Ovary (tissue), 7 donors: ENCODE measurements at regions not wholly inside any gene's neighbourhood (a gene's known extent, or its start where the extent isn't known, plus 50 kb on each side); places are given as distances from the start of the nearest gene placed in this dataset.

Experiments used
- DNase-seq, 5 donors: peaks; one replicate each; pipeline ENCODE4 v3.0.0-alpha.2; 2019 to 2020
- H3K27ac ChIP-seq, 2 donors: fragments of 200-600 bp; one replicate each; pipeline versions ENCODE4 v1.5.1 to v1.8.0; 2019 to 2022
- H3K27me3 ChIP-seq: fragments of 200-600 bp; one replicate; pipeline ENCODE4 v1.8.0; 2022
- H3K36me3 ChIP-seq: fragments of 200-600 bp; sonication (generic); one replicate; pipeline ENCODE4 v1.5.1; 2019
- H3K4me1 ChIP-seq: one replicate; pipeline ENCODE4 v1.8.1; 2013; ENCODE audit warnings: mild to moderate bottlenecking, moderate library complexity; ENCODE audit not compliant: insufficient read depth
- H3K4me3 ChIP-seq: fragments of 200-600 bp; sonication (generic); one replicate; pipeline ENCODE4 v1.5.1; 2017
- H3K9me3 ChIP-seq, 2 donors: fragments of 200-600 bp in 1 of 2; sonication (generic) in 1 of 2; one replicate each; pipeline versions ENCODE4 v1.5.1 to v1.8.1; 2013 to 2019; ENCODE audit warnings: mild to moderate bottlenecking in 1 of 2, moderate library complexity in 1 of 2
- CTCF ChIP-seq, 3 donors: fragments of 450-650 bp in 2 of 3; fragments of 200-600 bp in 1 of 3; IDR thresholded peaks; one replicate each; pipeline versions ENCODE4 v1.5.1 to v1.8.0; 2016 to 2022; ENCODE audit warnings: antibody characterized with exemption in 3 of 3, mild to moderate bottlenecking in 1 of 3
- EP300 ChIP-seq: sonication (generic); formaldehyde crosslinking; IDR thresholded peaks from one replicate; pipeline ENCODE4 v1.6.1; 2017; ENCODE audit warnings: antibody characterized with exemption
- POLR2A ChIP-seq: fragments of 450-650 bp; IDR thresholded peaks from one replicate; pipeline ENCODE4 v1.6.1; 2017; ENCODE audit warnings: antibody characterized with exemption, mild to moderate bottlenecking, moderate library complexity
- WGBS, 3 donors: extraction: QIAGEN DNeasy Blood & Tissue Kit in 1 of 3; methylation state at CpG; one replicate each; pipeline versions ENCODE4 v1.1.5 to v1.1.7; 2013 to 2017; 5-methylcytosine and 5-hydroxymethylcytosine counted together
- intact Hi-C, 4 donors: fragments of 100-400 bp; cut with DNase I; formaldehyde crosslinking; loops; one replicate each; pipeline versions ENCODE4 v1.11.0 to v1.15.1; 2022 to 2023
- donor health status: DM: no; HTN: no; CAD: no; lungs with moderate emphysema.
- donor health status: DM: no; HTN: no; CAD: no.
- donor health status: Bipolar disorder and iron deficiency.
- donor health status: DM: no; HTN: no; CAD: no.
- donor health status: DM: yes; HTN: yes; CAD: no.

GRCh38 chr11:23944923-23945322 is 551.9 kb upstream of the LUZP2 start:
- Histone ChIP-seq H3K4me1 (no peaks in the 10 kb centered on the region), H3K27me3 (no peaks in the 10 kb centered on the region), H3K27ac (no peak overlapping the region), H3K36me3 (no peaks in the 10 kb centered on the region), H3K4me3 (no peak overlapping the region), H3K9me3 (no peaks in the 10 kb centered on the region)
- no peak for DNase-seq
- 37 to 43% (median 38%) methylated on average over 2 of the region's 2 CpGs for WGBS, 3 donors
- intact Hi-C loops, result no loop called here
- TF ChIP-seq POLR2A (no peak), CTCF (IDR thresholded peaks at IDR 0.05) (no peak), EP300 (no peak)

- Histone ChIP-seq H3K27ac (no peak overlapping the region), H3K27me3 (no peaks in the 10 kb centered on the region), H3K4me1 (no peaks in the 10 kb centered on the region), H3K9me3 (no peaks in the 10 kb centered on the region), H3K4me3 (no peak overlapping the region), H3K36me3 (no peaks in the 10 kb centered on the region)
- DNase-seq, result no peak
- no peak for TF ChIP-seq CTCF (IDR thresholded peaks at IDR 0.05)
- TF ChIP-seq EP300, result no peak
- TF ChIP-seq POLR2A, result no peak
- intact Hi-C loops, result no loop called here
These were observed 549.0 kb upstream of the LUZP2 start for GRCh38 chr11:23947883-23948282.

GRCh38 chr11:23948851-23949250 is 548.0 kb upstream of the LUZP2 start:
- 72 to 84% (median 76%) methylated on average over 2 of the region's 2 CpGs for WGBS, 3 donors
- Histone ChIP-seq H3K4me3 (no peak overlapping the region), H3K27ac (no peak overlapping the region), H3K4me1 (no peaks in the 10 kb centered on the region), H3K36me3 (no peaks in the 10 kb centered on the region), H3K27me3 (no peaks in the 10 kb centered on the region), H3K9me3 (no peaks in the 10 kb centered on the region)
- TF ChIP-seq EP300, result no peak
- no peak for TF ChIP-seq CTCF (IDR thresholded peaks at IDR 0.05)
- TF ChIP-seq POLR2A, result no peak
- intact Hi-C loops, result no loop called here
- no peak for DNase-seq

GRCh38 chr11:23953951-23954710 is 542.7 kb upstream of the LUZP2 start:
- H3K9me3 ChIP-seq, result no peaks in the 10 kb centered on the region
- WGBS, 3 donors, result 89 to 94% (median 90%) methylated on average over 2 of the region's 2 CpGs
- no peaks in the 10 kb centered on the region for H3K4me1 ChIP-seq
- no peaks in the 10 kb centered on the region for H3K27me3 ChIP-seq
- intact Hi-C loops, result no loop called here
- H3K36me3 ChIP-seq, result no peaks in the 10 kb centered on the region
- no peak overlapping the region for H3K4me3 ChIP-seq
- H3K27ac ChIP-seq, result no peak overlapping the region
- TF ChIP-seq CTCF (IDR thresholded peaks at IDR 0.05) (no peak), POLR2A (no peak), EP300 (no peak)
- DNase-seq, result no peak
